Neural crest cell (in vitro differentiated cells): ENCODE measurements at regions not wholly inside any gene's neighbourhood (a gene's known extent, or its start where the extent isn't known, plus 50 kb on each side); places are given as distances from the start of the nearest gene placed in this dataset.

Experiments
- DNase-seq: peaks from one replicate; pipeline ENCODE4 v3.0.0; 2021; ENCODE audit warnings: low read depth, mixed read lengths, low spot score
- H3K27ac Mint-ChIP-seq: one replicate; pipeline ENCODE4 v1.8.0; 2021; ENCODE audit warnings: mild to moderate bottlenecking, mixed read lengths; ENCODE audit not compliant: unreplicated experiment
- H3K27me3 Mint-ChIP-seq: 2 replicates; pipeline ENCODE4 v1.8.0; 2021; ENCODE audit warnings: low read depth, mild to moderate bottlenecking, mixed read lengths
- H3K36me3 Mint-ChIP-seq: 2 replicates; pipeline ENCODE4 v1.8.0; 2021; ENCODE audit warnings: low read depth, mild to moderate bottlenecking, mixed read lengths
- H3K4me1 Mint-ChIP-seq: 2 replicates; pipeline ENCODE4 v1.8.0; 2021; ENCODE audit warnings: mixed read lengths
- H3K4me3 Mint-ChIP-seq: one replicate; pipeline ENCODE4 v1.8.0; 2021; ENCODE audit warnings: mild to moderate bottlenecking, mixed read lengths
- H3K9me3 Mint-ChIP-seq: 2 replicates; pipeline ENCODE4 v1.8.0; 2021; ENCODE audit warnings: mixed read lengths
- CTCF ChIP-seq: fragments of 200-600 bp; sonication (generic); conservative IDR thresholded peaks from 2 replicates; pipeline ENCODE4 v1.5.0; 2021; ENCODE audit warnings: antibody characterized with exemption, mild to moderate bottlenecking

GRCh38 chr3:152672320-152672649 is 162.6 kb upstream of the P2RY1 start:
- peak overlapping the region; percentile 94 for H3K27ac Mint-ChIP-seq
- TF ChIP-seq CTCF, result no peak
- no peak overlapping the region for H3K4me3 Mint-ChIP-seq
- no peaks in the 10 kb centered on the region for H3K9me3 Mint-ChIP-seq
- no peaks in the 10 kb centered on the region for H3K27me3 Mint-ChIP-seq
- H3K36me3 Mint-ChIP-seq, result no peaks in the 10 kb centered on the region
- peaks cover 17% of the 10 kb centered on the region for H3K4me1 Mint-ChIP-seq
- no peak for DNase-seq

GRCh38 chr3:152676810-152677379 is 158.0 kb upstream of the P2RY1 start:
- TF ChIP-seq CTCF, result no peak
- H3K9me3 Mint-ChIP-seq, result peaks cover 2% of the 10 kb centered on the region
- no peak for DNase-seq
- H3K27me3 Mint-ChIP-seq, result no peaks in the 10 kb centered on the region
- H3K4me3 Mint-ChIP-seq, result no peak overlapping the region
- H3K27ac Mint-ChIP-seq, result no peak overlapping the region
- no peaks in the 10 kb centered on the region for H3K36me3 Mint-ChIP-seq
- H3K4me1 Mint-ChIP-seq, result peaks cover 19% of the 10 kb centered on the region

GRCh38 chr3:152677491-152677890 is 157.4 kb upstream of the P2RY1 start:
- no peak overlapping the region for H3K27ac Mint-ChIP-seq
- peaks cover 16% of the 10 kb centered on the region for H3K4me1 Mint-ChIP-seq
- H3K27me3 Mint-ChIP-seq, result no peaks in the 10 kb centered on the region
- no peak for TF ChIP-seq CTCF
- no peak overlapping the region for H3K4me3 Mint-ChIP-seq
- H3K9me3 Mint-ChIP-seq, result peaks cover 2% of the 10 kb centered on the region
- DNase-seq, result no peak
- no peaks in the 10 kb centered on the region for H3K36me3 Mint-ChIP-seq

GRCh38 chr3:152682477-152682876 is 152.5 kb upstream of the P2RY1 start:
- no peaks in the 10 kb centered on the region for H3K27me3 Mint-ChIP-seq
- peaks cover 5% of the 10 kb centered on the region for H3K4me1 Mint-ChIP-seq
- no peaks in the 10 kb centered on the region for H3K36me3 Mint-ChIP-seq
- no peak for DNase-seq
- no peak overlapping the region for H3K4me3 Mint-ChIP-seq
- H3K9me3 Mint-ChIP-seq, result peaks cover 2% of the 10 kb centered on the region
- TF ChIP-seq CTCF, result no peak
- H3K27ac Mint-ChIP-seq, result no peak overlapping the region

- TF ChIP-seq CTCF, result no peak
- H3K4me1 Mint-ChIP-seq, result peaks cover 3% of the 10 kb centered on the region
- H3K4me3 Mint-ChIP-seq, result no peak overlapping the region
- no peaks in the 10 kb centered on the region for H3K27me3 Mint-ChIP-seq
- no peak overlapping the region for H3K27ac Mint-ChIP-seq
- no peaks in the 10 kb centered on the region for H3K36me3 Mint-ChIP-seq
- H3K9me3 Mint-ChIP-seq, result no peaks in the 10 kb centered on the region
- no peak for DNase-seq
Measured at GRCh38 chr3:152683521-152683999, 151.4 kb upstream of the P2RY1 start.

- Mint-ChIP-seq H3K27me3 (no peaks in the 10 kb centered on the region), H3K4me3 (no peak overlapping the region), H3K36me3 (no peaks in the 10 kb centered on the region), H3K4me1 (peaks cover 3% of the 10 kb centered on the region), H3K9me3 (no peaks in the 10 kb centered on the region), H3K27ac (no peak overlapping the region)
- no peak for DNase-seq
- no peak for TF ChIP-seq CTCF
Measured at GRCh38 chr3:152684279-152684678, 150.7 kb upstream of the P2RY1 start.
